Left ventricle myocardium inferior (tissue), 1 donor: ENCODE measurements at regions not wholly inside any gene's neighbourhood (a gene's known extent, or its start where the extent isn't known, plus 50 kb on each side); places are given as distances from the start of the nearest gene placed in this dataset.
"Not testable (repeated sequence)": the region's sequence is repeated elsewhere in the genome, so short reads cannot be mapped to it uniquely, and the experiment has no call there.

ENCODE experiments used
- DNase-seq: peaks from one replicate; pipeline ENCODE4 v3.0.0-alpha.2; 2020
- H3K27ac ChIP-seq: fragments of 200-600 bp; replicated peaks from 2 replicates; pipeline ENCODE4 v1.8.0; 2021
- H3K27me3 ChIP-seq: fragments of 200-600 bp; 2 replicates; pipeline ENCODE4 v1.8.0; 2021; ENCODE audit warnings: low read depth
- H3K36me3 ChIP-seq: fragments of 200-600 bp; 2 replicates; pipeline ENCODE4 v1.8.0; 2021
- H3K4me1 ChIP-seq: fragments of 200-600 bp; 2 replicates; pipeline ENCODE4 v1.8.0; 2021
- H3K4me3 ChIP-seq: fragments of 200-600 bp; 2 replicates; pipeline ENCODE4 v1.8.0; 2021; ENCODE audit warnings: mild to moderate bottlenecking, moderate library complexity
- H3K9me3 ChIP-seq: fragments of 200-600 bp; replicated peaks from 2 replicates; pipeline ENCODE4 v1.8.0; 2021
- CTCF ChIP-seq: fragments of 200-600 bp; IDR thresholded peaks from 2 replicates; pipeline ENCODE4 v1.8.0; 2021; ENCODE audit warnings: antibody characterized with exemption, mild to moderate bottlenecking, borderline replicate concordance
- intact Hi-C: fragments of 100-400 bp; cut with micrococcal nuclease; formaldehyde crosslinking; loops from one replicate; pipeline ENCODE4 v1.11.0; 2022
- donor health status: DM: no; HTN: yes; CAD: no; lungs with severe emphysema.

- no peak for TF ChIP-seq CTCF
- intact Hi-C loops: no loop called here
- Histone ChIP-seq H3K27me3 (no peaks in the 10 kb centered on the region), H3K27ac (no peak overlapping the region), H3K4me3 (no peak overlapping the region), H3K4me1 (no peaks in the 10 kb centered on the region), H3K36me3 (no peaks in the 10 kb centered on the region), H3K9me3 (no peaks in the 10 kb centered on the region)
- DNase-seq: no peak
These were observed 106.6 kb downstream of the MZT1 start for GRCh38 chr13:72620874-72621273.

- Histone ChIP-seq H3K27me3 (no peaks in the 10 kb centered on the region), H3K9me3 (no peaks in the 10 kb centered on the region), H3K27ac (no peak overlapping the region), H3K4me3 (no peak overlapping the region), H3K36me3 (no peaks in the 10 kb centered on the region), H3K4me1 (no peaks in the 10 kb centered on the region)
- intact Hi-C loops: no loop called here
- DNase-seq: no peak
- TF ChIP-seq CTCF: no peak
These were observed 109.5 kb downstream of the MZT1 start for GRCh38 chr13:72617951-72618350.

- DNase-seq: no peak
- no peak overlapping the region for H3K4me3 ChIP-seq
- intact Hi-C loops: no loop called here
- no peaks in the 10 kb centered on the region for H3K4me1 ChIP-seq
- H3K27me3 ChIP-seq: no peaks in the 10 kb centered on the region
- no peak overlapping the region for H3K27ac ChIP-seq
- no peak for TF ChIP-seq CTCF
- H3K36me3 ChIP-seq: no peaks in the 10 kb centered on the region
- H3K9me3 ChIP-seq: no peaks in the 10 kb centered on the region
These were observed 110.2 kb downstream of the MZT1 start for GRCh38 chr13:72617186-72617585.

- H3K9me3 ChIP-seq, intact Hi-C loops, H3K27ac ChIP-seq, DNase-seq, H3K27me3 ChIP-seq, H3K4me3 ChIP-seq, H3K36me3 ChIP-seq, H3K4me1 ChIP-seq: not testable (repeated sequence)
These were observed 117.1 kb downstream of the MZT1 start for GRCh38 chr13:72610251-72610891.

- H3K27ac ChIP-seq: no peak overlapping the region
- DNase-seq: no peak
- H3K4me1 ChIP-seq: no peaks in the 10 kb centered on the region
- intact Hi-C loops: no loop called here
- no peaks in the 10 kb centered on the region for H3K36me3 ChIP-seq
- no peak for TF ChIP-seq CTCF
- no peaks in the 10 kb centered on the region for H3K9me3 ChIP-seq
- H3K4me3 ChIP-seq: no peak overlapping the region
- no peaks in the 10 kb centered on the region for H3K27me3 ChIP-seq
These were observed 128.2 kb downstream of the MZT1 start for GRCh38 chr13:72599178-72599743.

GRCh38 chr13:72590091-72590740, 137.2 kb downstream of the MZT1 start:
- intact Hi-C loops: no loop called here
- no peak for DNase-seq
- no peaks in the 10 kb centered on the region for H3K4me1 ChIP-seq
- no peaks in the 10 kb centered on the region for H3K27me3 ChIP-seq
- no peak for TF ChIP-seq CTCF
- H3K9me3 ChIP-seq: peaks cover 20% of the 10 kb centered on the region
- H3K36me3 ChIP-seq: no peaks in the 10 kb centered on the region
- no peak overlapping the region for H3K27ac ChIP-seq
- H3K4me3 ChIP-seq: no peak overlapping the region
